ENCODE measurements at regions not wholly inside any gene's neighbourhood (a gene's known extent, or its start where the extent isn't known, plus 50 kb on each side); places are given as distances from the start of the nearest gene placed in this dataset.
A peak's percentile ranks its signal among the peaks of the same experiment; 100 is the strongest.

GRCh38 chr15:27679203-27679602 is 419.9 kb downstream of the OCA2 start:
- peak overlapping the region; percentile 69 for H3K4me2 ChIP-seq
- peaks cover 20% of the 10 kb centered on the region for H3F3A ChIP-seq (ENCODE audit: low read depth)
- no peaks in the 10 kb centered on the region for H3K9me3 ChIP-seq (ENCODE audit: low read depth)
- peak; percentile 36 for DNase-seq (ENCODE audit: low spot score)
- H3K27me3 Mint-ChIP-seq (ENCODE audit: insufficient read depth, low read depth): peaks cover 20% of the 10 kb centered on the region
- H3K79me2 ChIP-seq (ENCODE audit: low read depth): no peaks in the 10 kb centered on the region
- peak overlapping the region; percentile 74 for H3K4me3 Mint-ChIP-seq
- TF ChIP-seq EZH2phosphoT487 (IDR thresholded peaks at IDR 0.05) (no peak), EZH2 (IDR thresholded peaks at IDR 0.05) (no peak), CTCF (IDR thresholded peaks at IDR 0.05) (no peak)
- H3K4me1 ChIP-seq: peaks cover 40% of the 10 kb centered on the region
- no peaks in the 10 kb centered on the region for H4K20me1 ChIP-seq (ENCODE audit: low read depth)
- no peak overlapping the region for H2AFZ ChIP-seq (replicated peaks)
- H3K27ac Mint-ChIP-seq: no peak overlapping the region
- H3K9ac ChIP-seq: no peak overlapping the region
- no peak overlapping the region for H3K27ac ChIP-seq
- peaks cover 31% of the 10 kb centered on the region for H3K4me1 Mint-ChIP-seq
- no peaks in the 10 kb centered on the region for H3K9me3 Mint-ChIP-seq
- H3K27me3 ChIP-seq: no peaks in the 10 kb centered on the region
- no peaks in the 10 kb centered on the region for H3K36me3 Mint-ChIP-seq
- H3K4me3 ChIP-seq: no peak overlapping the region
- H3K36me3 ChIP-seq: no peaks in the 10 kb centered on the region

- Histone ChIP-seq H3K27me3 (no peaks in the 10 kb centered on the region), H3K4me1 (peaks cover 40% of the 10 kb centered on the region), H4K20me1 (ENCODE audit: low read depth) (no peaks in the 10 kb centered on the region), H3K9me3 (ENCODE audit: low read depth) (no peaks in the 10 kb centered on the region), H3K27ac (no peak overlapping the region), H3K9ac (no peak overlapping the region), H3K79me2 (ENCODE audit: low read depth) (no peaks in the 10 kb centered on the region), H3K4me2 (no peak overlapping the region), H2AFZ (replicated peaks) (no peak overlapping the region), H3K36me3 (no peaks in the 10 kb centered on the region), H3F3A (ENCODE audit: low read depth) (peaks cover 20% of the 10 kb centered on the region), H3K4me3 (no peak overlapping the region)
- H3K4me1 Mint-ChIP-seq: peaks cover 34% of the 10 kb centered on the region
- no peak overlapping the region for H3K27ac Mint-ChIP-seq
- H3K27me3 Mint-ChIP-seq (ENCODE audit: insufficient read depth, low read depth): peaks cover 22% of the 10 kb centered on the region
- TF ChIP-seq EZH2phosphoT487 (IDR thresholded peaks at IDR 0.05): no peak
- no peaks in the 10 kb centered on the region for H3K9me3 Mint-ChIP-seq
- H3K36me3 Mint-ChIP-seq: no peaks in the 10 kb centered on the region
- no peak for DNase-seq (ENCODE audit: low spot score)
- H3K4me3 Mint-ChIP-seq: peak overlapping the region; percentile 54
These were observed 421.2 kb downstream of the OCA2 start for GRCh38 chr15:27677951-27678350.

GRCh38 chr15:27676647-27677046 is 422.5 kb downstream of the OCA2 start:
- H3K27me3 ChIP-seq: no peaks in the 10 kb centered on the region
- no peaks in the 10 kb centered on the region for H3K79me2 ChIP-seq (ENCODE audit: low read depth)
- Mint-ChIP-seq H3K4me1 (peaks cover 44% of the 10 kb centered on the region), H3K27me3 (ENCODE audit: insufficient read depth, low read depth) (peaks cover 26% of the 10 kb centered on the region), H3K36me3 (no peaks in the 10 kb centered on the region), H3K4me3 (no peak overlapping the region), H3K27ac (no peak overlapping the region), H3K9me3 (no peaks in the 10 kb centered on the region)
- no peak overlapping the region for H3K27ac ChIP-seq
- H3K4me2 ChIP-seq: no peak overlapping the region
- peak; percentile 78 for DNase-seq (ENCODE audit: low spot score)
- no peak overlapping the region for H3K9ac ChIP-seq
- no peaks in the 10 kb centered on the region for H3K9me3 ChIP-seq (ENCODE audit: low read depth)
- no peak overlapping the region for H2AFZ ChIP-seq (replicated peaks)
- H3K4me3 ChIP-seq: no peak overlapping the region
- H3F3A ChIP-seq (ENCODE audit: low read depth): peaks cover 20% of the 10 kb centered on the region
- no peaks in the 10 kb centered on the region for H3K36me3 ChIP-seq
- peaks cover 47% of the 10 kb centered on the region for H3K4me1 ChIP-seq
- no peak for TF ChIP-seq EZH2phosphoT487 (IDR thresholded peaks at IDR 0.05)
- TF ChIP-seq EZH2 (IDR thresholded peaks at IDR 0.05): no peak
- TF ChIP-seq CTCF (IDR thresholded peaks at IDR 0.05): no peak
- H4K20me1 ChIP-seq (ENCODE audit: low read depth): no peaks in the 10 kb centered on the region

GRCh38 chr15:27675571-27675970 is 423.5 kb downstream of the OCA2 start:
- Mint-ChIP-seq H3K4me3 (no peak overlapping the region), H3K9me3 (no peaks in the 10 kb centered on the region), H3K4me1 (peaks cover 42% of the 10 kb centered on the region), H3K27me3 (ENCODE audit: insufficient read depth, low read depth) (peaks cover 26% of the 10 kb centered on the region), H3K27ac (peak overlapping the region; percentile 67), H3K36me3 (no peaks in the 10 kb centered on the region)
- Histone ChIP-seq H2AFZ (replicated peaks) (no peak overlapping the region), H4K20me1 (ENCODE audit: low read depth) (no peaks in the 10 kb centered on the region), H3K27me3 (no peaks in the 10 kb centered on the region), H3F3A (ENCODE audit: low read depth) (peaks cover 20% of the 10 kb centered on the region), H3K27ac (no peak overlapping the region), H3K79me2 (ENCODE audit: low read depth) (no peaks in the 10 kb centered on the region), H3K36me3 (no peaks in the 10 kb centered on the region), H3K9me3 (ENCODE audit: low read depth) (no peaks in the 10 kb centered on the region), H3K9ac (no peak overlapping the region), H3K4me1 (peaks cover 47% of the 10 kb centered on the region), H3K4me3 (no peak overlapping the region), H3K4me2 (no peak overlapping the region)
- TF ChIP-seq EZH2phosphoT487 (IDR thresholded peaks at IDR 0.05) (no peak), EZH2 (IDR thresholded peaks at IDR 0.05) (no peak), CTCF (IDR thresholded peaks at IDR 0.05) (no peak)
- no peak for DNase-seq (ENCODE audit: low spot score)

All from neural progenitor cell (in vitro differentiated cells).